ENCODE measurements at regions not wholly inside any gene's neighbourhood (a gene's known extent, or its start where the extent isn't known, plus 50 kb on each side); places are given as distances from the start of the nearest gene placed in this dataset.

GRCh38 chr7:17005271-17005670 lies 123.5 kb upstream of the AGR3 start:
- TF ChIP-seq, protein P1, sequence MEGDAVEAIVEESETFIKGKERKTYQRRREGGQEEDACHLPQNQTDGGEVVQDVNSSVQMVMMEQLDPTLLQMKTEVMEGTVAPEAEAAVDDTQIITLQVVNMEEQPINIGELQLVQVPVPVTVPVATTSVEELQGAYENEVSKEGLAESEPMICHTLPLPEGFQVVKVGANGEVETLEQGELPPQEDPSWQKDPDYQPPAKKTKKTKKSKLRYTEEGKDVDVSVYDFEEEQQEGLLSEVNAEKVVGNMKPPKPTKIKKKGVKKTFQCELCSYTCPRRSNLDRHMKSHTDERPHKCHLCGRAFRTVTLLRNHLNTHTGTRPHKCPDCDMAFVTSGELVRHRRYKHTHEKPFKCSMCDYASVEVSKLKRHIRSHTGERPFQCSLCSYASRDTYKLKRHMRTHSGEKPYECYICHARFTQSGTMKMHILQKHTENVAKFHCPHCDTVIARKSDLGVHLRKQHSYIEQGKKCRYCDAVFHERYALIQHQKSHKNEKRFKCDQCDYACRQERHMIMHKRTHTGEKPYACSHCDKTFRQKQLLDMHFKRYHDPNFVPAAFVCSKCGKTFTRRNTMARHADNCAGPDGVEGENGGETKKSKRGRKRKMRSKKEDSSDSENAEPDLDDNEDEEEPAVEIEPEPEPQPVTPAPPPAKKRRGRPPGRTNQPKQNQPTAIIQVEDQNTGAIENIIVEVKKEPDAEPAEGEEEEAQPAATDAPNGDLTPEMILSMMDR (IDR thresholded peaks at IDR 0.05): no peak
- TF ChIP-seq POLR2A (IDR thresholded peaks at IDR 0.05): no peak
- no peak for TF ChIP-seq POLR2AphosphoS5 (IDR thresholded peaks at IDR 0.05)

All from sigmoid colon (tissue), 4 donors.